ENCODE measurements at regions not wholly inside any gene's neighbourhood (a gene's known extent, or its start where the extent isn't known, plus 50 kb on each side); places are given as distances from the start of the nearest gene placed in this dataset.

- no peak for DNase-seq (ENCODE audit: low spot score)
- Histone ChIP-seq H3K4me3 (ENCODE audit: severe bottlenecking) (no peak overlapping the region), H3K9me3 (ENCODE audit: severe bottlenecking) (no peaks in the 10 kb centered on the region), H3K27me3 (ENCODE audit: insufficient read depth, poor library complexity, severe bottlenecking) (no peaks in the 10 kb centered on the region), H3K36me3 (ENCODE audit: low read depth) (no peaks in the 10 kb centered on the region), H3K4me1 (ENCODE audit: insufficient read depth, poor library complexity, severe bottlenecking) (peaks cover 8% of the 10 kb centered on the region), H3K27ac (ENCODE audit: poor library complexity, severe bottlenecking) (no peak overlapping the region)
- no peak for ATAC-seq (ENCODE audit: low read depth)
- TF ChIP-seq CTCF (IDR thresholded peaks at IDR 0.05; ENCODE audit: poor library complexity, severe bottlenecking) = no peak
Observed at GRCh38 chr15:81899024-81899423, 146.8 kb downstream of the MEX3B start.

GRCh38 chr15:81897057-81897677 is 148.7 kb downstream of the MEX3B start:
- no peak overlapping the region for H3K27ac ChIP-seq (ENCODE audit: poor library complexity, severe bottlenecking)
- H3K4me3 ChIP-seq (ENCODE audit: severe bottlenecking) = no peak overlapping the region
- TF ChIP-seq CTCF (IDR thresholded peaks at IDR 0.05; ENCODE audit: poor library complexity, severe bottlenecking) = no peak
- H3K9me3 ChIP-seq (ENCODE audit: severe bottlenecking) = no peaks in the 10 kb centered on the region
- peaks cover 8% of the 10 kb centered on the region for H3K4me1 ChIP-seq (ENCODE audit: insufficient read depth, poor library complexity, severe bottlenecking)
- DNase-seq (ENCODE audit: low spot score) = no peak
- H3K36me3 ChIP-seq (ENCODE audit: low read depth) = no peaks in the 10 kb centered on the region
- H3K27me3 ChIP-seq (ENCODE audit: insufficient read depth, poor library complexity, severe bottlenecking) = no peaks in the 10 kb centered on the region
- ATAC-seq (ENCODE audit: low read depth) = peak; percentile 100

- H3K27me3 ChIP-seq (ENCODE audit: insufficient read depth, poor library complexity, severe bottlenecking) = no peaks in the 10 kb centered on the region
- H3K27ac ChIP-seq (ENCODE audit: poor library complexity, severe bottlenecking) = no peak overlapping the region
- peaks cover 8% of the 10 kb centered on the region for H3K4me1 ChIP-seq (ENCODE audit: insufficient read depth, poor library complexity, severe bottlenecking)
- no peaks in the 10 kb centered on the region for H3K9me3 ChIP-seq (ENCODE audit: severe bottlenecking)
- TF ChIP-seq CTCF (IDR thresholded peaks at IDR 0.05; ENCODE audit: poor library complexity, severe bottlenecking) = no peak
- DNase-seq (ENCODE audit: low spot score) (no peak), ATAC-seq (ENCODE audit: low read depth) (no peak)
- H3K36me3 ChIP-seq (ENCODE audit: low read depth) = no peaks in the 10 kb centered on the region
- H3K4me3 ChIP-seq (ENCODE audit: severe bottlenecking) = no peak overlapping the region
Observed at GRCh38 chr15:81896356-81896755, 149.5 kb downstream of the MEX3B start.

- ATAC-seq (ENCODE audit: low read depth) (no peak), DNase-seq (ENCODE audit: low spot score) (no peak)
- no peak for TF ChIP-seq CTCF (IDR thresholded peaks at IDR 0.05; ENCODE audit: poor library complexity, severe bottlenecking)
- no peak overlapping the region for H3K4me3 ChIP-seq (ENCODE audit: severe bottlenecking)
- peaks cover 8% of the 10 kb centered on the region for H3K4me1 ChIP-seq (ENCODE audit: insufficient read depth, poor library complexity, severe bottlenecking)
- H3K27me3 ChIP-seq (ENCODE audit: insufficient read depth, poor library complexity, severe bottlenecking) = no peaks in the 10 kb centered on the region
- H3K27ac ChIP-seq (ENCODE audit: poor library complexity, severe bottlenecking) = no peak overlapping the region
- H3K36me3 ChIP-seq (ENCODE audit: low read depth) = no peaks in the 10 kb centered on the region
- no peaks in the 10 kb centered on the region for H3K9me3 ChIP-seq (ENCODE audit: severe bottlenecking)
Observed at GRCh38 chr15:81895723-81896122, 150.1 kb downstream of the MEX3B start.

GRCh38 chr15:81894061-81894460 is 151.8 kb downstream of the MEX3B start:
- H3K27ac ChIP-seq (ENCODE audit: poor library complexity, severe bottlenecking) = no peak overlapping the region
- no peaks in the 10 kb centered on the region for H3K9me3 ChIP-seq (ENCODE audit: severe bottlenecking)
- H3K36me3 ChIP-seq (ENCODE audit: low read depth) = no peaks in the 10 kb centered on the region
- no peaks in the 10 kb centered on the region for H3K27me3 ChIP-seq (ENCODE audit: insufficient read depth, poor library complexity, severe bottlenecking)
- no peak for ATAC-seq (ENCODE audit: low read depth)
- TF ChIP-seq CTCF (IDR thresholded peaks at IDR 0.05; ENCODE audit: poor library complexity, severe bottlenecking) = no peak
- no peak for DNase-seq (ENCODE audit: low spot score)
- H3K4me1 ChIP-seq (ENCODE audit: insufficient read depth, poor library complexity, severe bottlenecking) = peaks cover 8% of the 10 kb centered on the region
- H3K4me3 ChIP-seq (ENCODE audit: severe bottlenecking) = no peak overlapping the region

Data from RWPE2 (cell line).